Keratinocyte (primary cell): ENCODE measurements at regions not wholly inside any gene's neighbourhood (a gene's known extent, or its start where the extent isn't known, plus 50 kb on each side); places are given as distances from the start of the nearest gene placed in this dataset.

ENCODE experiments used
- CTCF ChIP-seq, 3 experiments: IDR thresholded peaks in 1 of 3; conservative IDR thresholded peaks in 1 of 3; optimal IDR thresholded peaks in 1 of 3; 2 replicates in 2 of 3; 3 replicates in 1 of 3; pipeline versions ENCODE3 to v1.5.1; 2011; ENCODE audit warnings: low read length in 3 of 3, mild to moderate bottlenecking in 3 of 3, moderate library complexity in 2 of 3, control low read depth in 1 of 3, inconsistent platforms in 1 of 3; ENCODE audit not compliant: insufficient read depth in 2 of 3; ENCODE audit errors: extremely low read depth in 1 of 3
- EZH2 ChIP-seq: IDR thresholded peaks from one replicate; pipeline ENCODE4 v1.6.1; 2012; ENCODE audit warnings: inconsistent platforms, mild to moderate bottlenecking, low read length, moderate library complexity

DNA sequence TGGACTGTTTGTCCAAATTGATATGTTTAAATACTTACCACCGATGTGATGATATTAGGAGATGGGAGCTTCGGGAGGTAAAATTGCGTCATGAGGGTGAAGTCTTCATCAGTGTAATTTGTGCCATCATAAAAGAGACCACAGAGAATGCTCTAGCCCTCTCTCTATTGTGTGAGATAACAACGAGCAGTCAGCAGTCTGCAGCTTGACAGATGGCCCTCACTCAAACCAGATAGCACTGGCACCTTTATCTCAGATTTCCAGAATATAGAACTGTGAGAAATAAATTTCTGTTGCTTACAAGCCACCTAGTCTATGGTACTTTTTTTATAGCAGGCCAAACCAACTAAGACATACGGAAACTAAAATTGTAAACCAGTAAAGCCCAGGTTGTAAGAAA, 1718.9 kb upstream of the MIR17HG start:
- TF ChIP-seq CTCF (optimal IDR thresholded peaks at IDR 0.05 in 1 of 3, IDR thresholded peaks at IDR 0.05 in 1 of 3, conservative IDR thresholded peaks at IDR 0.05 in 1 of 3; ENCODE audit: extremely low read depth in 1 of 3, insufficient read depth in 2 of 3, low read length in 3 of 3) (no peak), EZH2 (no peak)
